ENCODE measurements at regions not wholly inside any gene's neighbourhood (a gene's known extent, or its start where the extent isn't known, plus 50 kb on each side); places are given as distances from the start of the nearest gene placed in this dataset.

DNA sequence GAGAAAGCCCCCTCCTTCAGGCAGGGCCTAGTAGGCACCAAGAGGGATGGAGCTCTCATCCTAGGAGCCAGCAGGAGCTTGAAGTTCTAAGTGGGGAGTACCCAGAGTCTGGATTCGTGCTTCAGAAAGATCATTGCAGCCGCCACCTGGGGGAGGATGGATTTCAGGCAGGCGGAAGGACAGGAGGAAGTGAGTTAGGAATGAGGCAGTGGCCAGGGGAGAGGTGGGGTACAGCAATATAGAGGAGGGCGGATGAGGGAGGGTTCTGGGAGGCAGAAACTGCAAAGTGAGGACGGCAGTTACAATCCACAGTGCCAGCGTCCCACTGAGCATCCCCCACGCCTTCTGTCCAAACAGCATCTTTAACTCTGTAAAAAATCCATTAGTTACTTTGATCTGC lies 65.2 kb upstream of the LINGO1 start:
- POLR2A ChIA-PET = no interaction called here
- CTCF ChIA-PET = no interaction called here
- intact Hi-C loops (cut with micrococcal nuclease; ENCODE audit: unreplicated experiment) (no loop called here), in situ Hi-C loops (cut with HindIII; ENCODE audit: low pct_unique_long_range_greater_than_20kb, low sequenced_read_pairs) (no loop called here)
- ATAC-seq (no peak), DNase-seq (ENCODE audit: low read depth, low spot score) (no peak)
- BruUV-seq (replicated peaks) = no TSS peak
- Histone ChIP-seq H3K4me1 (ENCODE audit: control insufficient read depth, insufficient read depth, low read length) (no peaks in the 10 kb centered on the region), H3K4me3 (ENCODE audit: low read depth in 2 of 2, low read length in 2 of 2) (no peak overlapping the region), H3K27me3 (ENCODE audit: control insufficient read depth, insufficient read depth, low read length) (no peaks in the 10 kb centered on the region), H3K27ac (ENCODE audit: low read length) (no peak overlapping the region), H3K36me3 (ENCODE audit: control insufficient read depth, insufficient read depth, low read length) (no peaks in the 10 kb centered on the region), H3K9me3 (ENCODE audit: control insufficient read depth, insufficient read depth, low read depth, low read length) (no peaks in the 10 kb centered on the region)
- TF ChIP-seq TCF7L2 (IDR thresholded peaks at IDR 0.05; ENCODE audit: low read depth, low read length) = no peak
- TF ChIP-seq, protein P1, sequence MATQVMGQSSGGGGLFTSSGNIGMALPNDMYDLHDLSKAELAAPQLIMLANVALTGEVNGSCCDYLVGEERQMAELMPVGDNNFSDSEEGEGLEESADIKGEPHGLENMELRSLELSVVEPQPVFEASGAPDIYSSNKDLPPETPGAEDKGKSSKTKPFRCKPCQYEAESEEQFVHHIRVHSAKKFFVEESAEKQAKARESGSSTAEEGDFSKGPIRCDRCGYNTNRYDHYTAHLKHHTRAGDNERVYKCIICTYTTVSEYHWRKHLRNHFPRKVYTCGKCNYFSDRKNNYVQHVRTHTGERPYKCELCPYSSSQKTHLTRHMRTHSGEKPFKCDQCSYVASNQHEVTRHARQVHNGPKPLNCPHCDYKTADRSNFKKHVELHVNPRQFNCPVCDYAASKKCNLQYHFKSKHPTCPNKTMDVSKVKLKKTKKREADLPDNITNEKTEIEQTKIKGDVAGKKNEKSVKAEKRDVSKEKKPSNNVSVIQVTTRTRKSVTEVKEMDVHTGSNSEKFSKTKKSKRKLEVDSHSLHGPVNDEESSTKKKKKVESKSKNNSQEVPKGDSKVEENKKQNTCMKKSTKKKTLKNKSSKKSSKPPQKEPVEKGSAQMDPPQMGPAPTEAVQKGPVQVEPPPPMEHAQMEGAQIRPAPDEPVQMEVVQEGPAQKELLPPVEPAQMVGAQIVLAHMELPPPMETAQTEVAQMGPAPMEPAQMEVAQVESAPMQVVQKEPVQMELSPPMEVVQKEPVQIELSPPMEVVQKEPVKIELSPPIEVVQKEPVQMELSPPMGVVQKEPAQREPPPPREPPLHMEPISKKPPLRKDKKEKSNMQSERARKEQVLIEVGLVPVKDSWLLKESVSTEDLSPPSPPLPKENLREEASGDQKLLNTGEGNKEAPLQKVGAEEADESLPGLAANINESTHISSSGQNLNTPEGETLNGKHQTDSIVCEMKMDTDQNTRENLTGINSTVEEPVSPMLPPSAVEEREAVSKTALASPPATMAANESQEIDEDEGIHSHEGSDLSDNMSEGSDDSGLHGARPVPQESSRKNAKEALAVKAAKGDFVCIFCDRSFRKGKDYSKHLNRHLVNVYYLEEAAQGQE (IDR thresholded peaks at IDR 0.05; ENCODE audit: insufficient read depth in 1 of 2, low read depth in 2 of 2, low read length in 1 of 2) = no peak
- no peak for TF ChIP-seq SIN3A (IDR thresholded peaks at IDR 0.05; ENCODE audit: borderline replicate concordance, insufficient read depth, low read depth, low read length)
- no peak for TF ChIP-seq CTCF (IDR thresholded peaks at IDR 0.05)
- no peak for TF ChIP-seq POLR2AphosphoS5 (IDR thresholded peaks at IDR 0.05; ENCODE audit: low read depth, low read length)

- TF ChIP-seq, protein P1 (IDR thresholded peaks at IDR 0.05; ENCODE audit: insufficient read depth in 1 of 2, low read depth in 2 of 2, low read length in 1 of 2) = no peak
- no peak for TF ChIP-seq TCF7L2 (IDR thresholded peaks at IDR 0.05; ENCODE audit: low read depth, low read length)
- no peak for TF ChIP-seq SIN3A (IDR thresholded peaks at IDR 0.05; ENCODE audit: borderline replicate concordance, insufficient read depth, low read depth, low read length)
- no peak for TF ChIP-seq POLR2AphosphoS5 (IDR thresholded peaks at IDR 0.05; ENCODE audit: low read depth, low read length)
- no peak for TF ChIP-seq CTCF (IDR thresholded peaks at IDR 0.05)
- intact Hi-C loops (cut with micrococcal nuclease; ENCODE audit: unreplicated experiment) (no loop called here), in situ Hi-C loops (cut with HindIII; ENCODE audit: low pct_unique_long_range_greater_than_20kb, low sequenced_read_pairs) (no loop called here)
- CTCF ChIA-PET = interaction anchor here (0.6 kb wide), 1 partner anchor 48 kb away, joined by 3 read pairs; no protein-coding TSS in a partner anchor
- no peak for DNase-seq (ENCODE audit: low read depth, low spot score)
- Histone ChIP-seq H3K36me3 (ENCODE audit: control insufficient read depth, insufficient read depth, low read length) (no peaks in the 10 kb centered on the region), H3K4me1 (ENCODE audit: control insufficient read depth, insufficient read depth, low read length) (no peaks in the 10 kb centered on the region), H3K27me3 (ENCODE audit: control insufficient read depth, insufficient read depth, low read length) (no peaks in the 10 kb centered on the region), H3K4me3 (ENCODE audit: low read depth in 2 of 2, low read length in 2 of 2) (no peak overlapping the region), H3K9me3 (ENCODE audit: control insufficient read depth, insufficient read depth, low read depth, low read length) (no peaks in the 10 kb centered on the region), H3K27ac (ENCODE audit: low read length) (no peak overlapping the region)
- BruUV-seq (replicated peaks) = no TSS peak
- 0 out of 2 replicates have a peak, but pooled peaks have one; percentile 39 for ATAC-seq
- POLR2A ChIA-PET = no interaction called here
These were observed 64.2 kb upstream of the LINGO1 start for GRCh38 chr15:77696871-77697270.

Data from Panc1 (cell line).